ENCODE measurements at regions not wholly inside any gene's neighbourhood (a gene's known extent, or its start where the extent isn't known, plus 50 kb on each side); places are given as distances from the start of the nearest gene placed in this dataset.

DNA sequence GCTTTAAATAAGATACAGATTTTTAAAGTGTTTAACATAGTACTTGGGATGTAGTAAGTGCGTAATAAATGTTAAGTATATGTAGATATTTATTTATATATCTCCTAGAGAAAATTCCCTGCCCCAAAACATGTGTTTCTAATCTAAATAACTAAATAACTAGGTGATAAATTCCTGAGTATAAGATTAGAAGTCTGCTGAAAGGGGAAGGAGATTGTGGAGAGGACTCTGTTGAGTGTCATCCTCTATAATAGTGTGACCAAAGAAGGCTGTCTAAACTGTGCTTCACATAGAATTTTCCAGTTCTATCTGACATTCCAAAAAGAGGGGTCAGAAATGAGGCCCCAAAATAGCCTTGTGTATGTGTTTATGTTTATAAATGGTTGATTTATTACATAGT is 590.5 kb upstream of the ADAMTS5 start:
- TF ChIP-seq, protein P1, sequence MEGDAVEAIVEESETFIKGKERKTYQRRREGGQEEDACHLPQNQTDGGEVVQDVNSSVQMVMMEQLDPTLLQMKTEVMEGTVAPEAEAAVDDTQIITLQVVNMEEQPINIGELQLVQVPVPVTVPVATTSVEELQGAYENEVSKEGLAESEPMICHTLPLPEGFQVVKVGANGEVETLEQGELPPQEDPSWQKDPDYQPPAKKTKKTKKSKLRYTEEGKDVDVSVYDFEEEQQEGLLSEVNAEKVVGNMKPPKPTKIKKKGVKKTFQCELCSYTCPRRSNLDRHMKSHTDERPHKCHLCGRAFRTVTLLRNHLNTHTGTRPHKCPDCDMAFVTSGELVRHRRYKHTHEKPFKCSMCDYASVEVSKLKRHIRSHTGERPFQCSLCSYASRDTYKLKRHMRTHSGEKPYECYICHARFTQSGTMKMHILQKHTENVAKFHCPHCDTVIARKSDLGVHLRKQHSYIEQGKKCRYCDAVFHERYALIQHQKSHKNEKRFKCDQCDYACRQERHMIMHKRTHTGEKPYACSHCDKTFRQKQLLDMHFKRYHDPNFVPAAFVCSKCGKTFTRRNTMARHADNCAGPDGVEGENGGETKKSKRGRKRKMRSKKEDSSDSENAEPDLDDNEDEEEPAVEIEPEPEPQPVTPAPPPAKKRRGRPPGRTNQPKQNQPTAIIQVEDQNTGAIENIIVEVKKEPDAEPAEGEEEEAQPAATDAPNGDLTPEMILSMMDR (conservative IDR thresholded peaks at IDR 0.05) = no peak
- WGBS, 2 experiments (ENCODE audit: insufficient coverage in 1 of 2, insufficient read length in 1 of 2) = no CpG with 5 or more reads among the region's 1 CpG
- Histone ChIP-seq H3K27me3 (ENCODE audit: control insufficient read depth, insufficient read depth, low read length, poor library complexity, severe bottlenecking) (no peaks in the 10 kb centered on the region), H3K9ac (ENCODE audit: extremely low read depth, low read length, poor library complexity, severe bottlenecking) (no peak overlapping the region), H3K27ac (ENCODE audit: low read depth, low read length) (no peak overlapping the region), H3K4me3 (ENCODE audit: low read length) (peak overlapping the region; percentile 71), H3K36me3 (ENCODE audit: control insufficient read depth, insufficient read depth, low read length) (no peaks in the 10 kb centered on the region), H3K4me1 (ENCODE audit: control insufficient read depth, insufficient read depth, low read length) (peaks cover 3% of the 10 kb centered on the region), H3K9me3 (ENCODE audit: control insufficient read depth, low read length) (peaks cover 12% of the 10 kb centered on the region)
- H3K27ac Mint-ChIP-seq = no peak overlapping the region
- no peak overlapping the region for H3K4me3 Mint-ChIP-seq
- no peaks in the 10 kb centered on the region for H3K27me3 Mint-ChIP-seq (ENCODE audit: insufficient read depth)
- DNase-seq = no peak
- H3K9me3 Mint-ChIP-seq = peaks cover 16% of the 10 kb centered on the region
- peaks cover 7% of the 10 kb centered on the region for H3K36me3 Mint-ChIP-seq (ENCODE audit: low read depth)
- H3K4me1 Mint-ChIP-seq = peaks cover 5% of the 10 kb centered on the region

DNA sequence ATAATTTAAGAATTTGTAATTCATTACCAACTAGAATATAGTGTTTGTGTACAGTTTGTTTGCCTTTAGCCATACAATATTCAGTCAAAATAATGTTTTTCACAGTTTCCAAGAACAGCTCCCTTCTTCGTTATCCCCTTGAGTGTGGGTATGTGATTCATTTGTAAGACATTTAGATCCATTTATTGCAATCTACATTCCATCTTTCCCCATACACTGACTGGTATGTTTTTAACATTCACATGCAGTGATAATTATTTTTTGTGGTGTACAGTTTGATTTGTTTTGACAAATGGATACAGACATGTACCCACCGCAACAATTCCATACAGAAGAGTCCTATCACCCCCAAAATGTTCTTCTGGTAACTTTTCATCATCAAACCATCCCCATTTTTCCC is 589.1 kb upstream of the ADAMTS5 start:
- H3K36me3 Mint-ChIP-seq (ENCODE audit: low read depth) = peaks cover 12% of the 10 kb centered on the region
- H3K9me3 Mint-ChIP-seq = peaks cover 28% of the 10 kb centered on the region
- Histone ChIP-seq H3K4me1 (ENCODE audit: control insufficient read depth, insufficient read depth, low read length) (peaks cover 3% of the 10 kb centered on the region), H3K9ac (ENCODE audit: extremely low read depth, low read length, poor library complexity, severe bottlenecking) (no peak overlapping the region), H3K9me3 (ENCODE audit: control insufficient read depth, low read length) (peaks cover 21% of the 10 kb centered on the region), H3K27ac (ENCODE audit: low read depth, low read length) (no peak overlapping the region), H3K27me3 (ENCODE audit: control insufficient read depth, insufficient read depth, low read length, poor library complexity, severe bottlenecking) (no peaks in the 10 kb centered on the region), H3K36me3 (ENCODE audit: control insufficient read depth, insufficient read depth, low read length) (no peaks in the 10 kb centered on the region), H3K4me3 (ENCODE audit: low read length) (no peak overlapping the region)
- no peaks in the 10 kb centered on the region for H3K27me3 Mint-ChIP-seq (ENCODE audit: insufficient read depth)
- WGBS, 2 experiments (ENCODE audit: insufficient coverage in 1 of 2, insufficient read length in 1 of 2) = 100% methylated on average over 1 of the region's 2 CpGs; no CpG with 5 or more reads in 1 of the 2 experiments
- H3K4me1 Mint-ChIP-seq = peaks cover 5% of the 10 kb centered on the region
- TF ChIP-seq, protein P1 (conservative IDR thresholded peaks at IDR 0.05) = no peak
- no peak for DNase-seq
- no peak overlapping the region for H3K4me3 Mint-ChIP-seq
- H3K27ac Mint-ChIP-seq = no peak overlapping the region

DNA sequence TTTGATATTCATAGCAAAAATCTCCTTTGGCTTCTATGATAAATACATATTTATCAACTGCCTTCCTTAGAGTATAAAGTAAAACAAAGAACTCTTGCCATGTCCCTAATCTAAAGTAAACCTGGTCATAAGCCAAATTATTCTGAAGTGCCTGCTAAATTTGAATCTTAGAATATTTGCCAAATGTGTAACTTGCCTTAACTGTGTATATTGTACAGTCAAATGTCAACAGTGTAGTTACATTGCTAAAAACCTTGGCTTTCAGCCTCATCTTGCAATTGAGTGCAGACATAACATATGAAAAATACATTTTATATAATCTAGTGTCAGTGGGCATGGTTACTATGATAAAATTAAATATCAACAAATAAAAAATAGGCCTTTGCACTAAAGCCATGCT is 583.4 kb upstream of the ADAMTS5 start:
- Mint-ChIP-seq H3K27me3 (ENCODE audit: insufficient read depth) (no peaks in the 10 kb centered on the region), H3K27ac (no peak overlapping the region), H3K9me3 (peaks cover 20% of the 10 kb centered on the region), H3K4me3 (no peak overlapping the region), H3K36me3 (ENCODE audit: low read depth) (peaks cover 8% of the 10 kb centered on the region), H3K4me1 (no peaks in the 10 kb centered on the region)
- TF ChIP-seq, protein P1 (conservative IDR thresholded peaks at IDR 0.05) = no peak
- Histone ChIP-seq H3K36me3 (ENCODE audit: control insufficient read depth, insufficient read depth, low read length) (no peaks in the 10 kb centered on the region), H3K27ac (ENCODE audit: low read depth, low read length) (no peak overlapping the region), H3K27me3 (ENCODE audit: control insufficient read depth, insufficient read depth, low read length, poor library complexity, severe bottlenecking) (no peaks in the 10 kb centered on the region), H3K4me1 (ENCODE audit: control insufficient read depth, insufficient read depth, low read length) (no peaks in the 10 kb centered on the region), H3K9me3 (ENCODE audit: control insufficient read depth, low read length) (peaks cover 18% of the 10 kb centered on the region), H3K4me3 (ENCODE audit: low read length) (no peak overlapping the region), H3K9ac (ENCODE audit: extremely low read depth, low read length, poor library complexity, severe bottlenecking) (no peak overlapping the region)
- DNase-seq = no peak

Data from endodermal cell (in vitro differentiated cells).